ENCODE measurements at regions not wholly inside any gene's neighbourhood (a gene's known extent, or its start where the extent isn't known, plus 50 kb on each side); places are given as distances from the start of the nearest gene placed in this dataset.

DNA sequence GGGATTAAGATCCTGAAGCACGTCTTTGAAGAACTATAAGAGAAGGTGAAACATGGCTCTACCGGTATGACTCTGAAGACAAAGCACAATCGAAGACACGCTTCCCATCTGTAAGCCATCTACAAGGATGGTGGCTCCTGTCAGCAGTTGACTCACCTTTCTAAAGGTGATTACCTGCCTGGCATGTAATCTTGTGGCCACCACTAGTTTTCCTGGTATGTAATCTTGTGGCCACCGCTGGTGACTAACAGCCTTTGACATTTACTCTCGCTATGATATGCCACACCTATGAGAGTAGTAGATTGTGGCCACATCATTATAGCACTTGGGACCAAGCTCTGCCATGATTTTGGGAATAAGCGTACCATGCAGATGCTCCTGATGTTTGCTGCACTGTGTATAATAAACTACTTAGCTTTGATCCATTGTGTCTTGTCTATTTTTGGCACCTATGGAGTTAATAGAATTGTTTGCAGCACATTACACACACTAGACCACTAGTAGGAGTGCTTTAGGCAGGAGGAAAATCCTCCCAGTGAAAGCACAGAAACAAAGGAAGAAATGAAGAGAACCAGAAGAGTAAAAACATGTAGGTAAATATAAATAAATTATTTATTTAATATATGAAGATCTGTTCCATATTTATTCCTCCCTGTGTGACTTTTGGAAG lies 59.8 kb downstream of the VAX1 start:
- TF ChIP-seq FOXM1 (IDR thresholded peaks at IDR 0.05; ENCODE audit: borderline replicate concordance, low read depth) (no peak), RAD21 (IDR thresholded peaks at IDR 0.05; ENCODE audit: low read depth) (no peak), EP300 (IDR thresholded peaks at IDR 0.05; ENCODE audit: borderline replicate concordance) (no peak), CEBPB (IDR thresholded peaks at IDR 0.05) (no peak), NFIC (IDR thresholded peaks at IDR 0.05) (no peak)

DNA sequence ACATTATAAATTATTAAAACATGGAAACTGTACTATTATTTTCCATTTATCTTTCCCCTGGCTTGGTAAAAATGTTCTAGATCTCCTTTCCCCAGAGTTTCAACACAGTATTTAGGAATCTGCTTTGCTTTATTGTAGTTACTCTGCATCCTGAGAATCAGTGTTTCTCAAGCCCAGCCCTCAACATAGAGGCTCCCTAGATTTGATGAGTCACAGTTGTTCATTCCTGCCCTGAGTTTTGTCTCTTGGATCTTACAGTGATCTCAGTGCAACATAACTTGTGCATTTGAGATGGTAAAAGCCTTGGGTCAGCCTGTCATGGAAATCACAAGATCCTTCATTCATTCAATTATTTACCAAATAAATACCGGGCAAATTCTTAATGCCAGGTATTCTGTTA lies 63.0 kb downstream of the VAX1 start:
- TF ChIP-seq, protein P1, sequence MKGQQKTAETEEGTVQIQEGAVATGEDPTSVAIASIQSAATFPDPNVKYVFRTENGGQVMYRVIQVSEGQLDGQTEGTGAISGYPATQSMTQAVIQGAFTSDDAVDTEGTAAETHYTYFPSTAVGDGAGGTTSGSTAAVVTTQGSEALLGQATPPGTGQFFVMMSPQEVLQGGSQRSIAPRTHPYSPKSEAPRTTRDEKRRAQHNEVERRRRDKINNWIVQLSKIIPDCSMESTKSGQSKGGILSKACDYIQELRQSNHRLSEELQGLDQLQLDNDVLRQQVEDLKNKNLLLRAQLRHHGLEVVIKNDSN (IDR thresholded peaks at IDR 0.05), result no peak
- TF ChIP-seq EP300 (IDR thresholded peaks at IDR 0.05; ENCODE audit: borderline replicate concordance) (no peak), EGR1 (IDR thresholded peaks at IDR 0.05) (no peak), TCF12 (IDR thresholded peaks at IDR 0.05; ENCODE audit: low read depth) (no peak), ZBTB7A (IDR thresholded peaks at IDR 0.05; ENCODE audit: low read depth) (no peak), YY1 (IDR thresholded peaks at IDR 0.05; ENCODE audit: low read depth) (no peak), TEAD4 (IDR thresholded peaks at IDR 0.05) (no peak)
- TF ChIP-seq, protein P2, sequence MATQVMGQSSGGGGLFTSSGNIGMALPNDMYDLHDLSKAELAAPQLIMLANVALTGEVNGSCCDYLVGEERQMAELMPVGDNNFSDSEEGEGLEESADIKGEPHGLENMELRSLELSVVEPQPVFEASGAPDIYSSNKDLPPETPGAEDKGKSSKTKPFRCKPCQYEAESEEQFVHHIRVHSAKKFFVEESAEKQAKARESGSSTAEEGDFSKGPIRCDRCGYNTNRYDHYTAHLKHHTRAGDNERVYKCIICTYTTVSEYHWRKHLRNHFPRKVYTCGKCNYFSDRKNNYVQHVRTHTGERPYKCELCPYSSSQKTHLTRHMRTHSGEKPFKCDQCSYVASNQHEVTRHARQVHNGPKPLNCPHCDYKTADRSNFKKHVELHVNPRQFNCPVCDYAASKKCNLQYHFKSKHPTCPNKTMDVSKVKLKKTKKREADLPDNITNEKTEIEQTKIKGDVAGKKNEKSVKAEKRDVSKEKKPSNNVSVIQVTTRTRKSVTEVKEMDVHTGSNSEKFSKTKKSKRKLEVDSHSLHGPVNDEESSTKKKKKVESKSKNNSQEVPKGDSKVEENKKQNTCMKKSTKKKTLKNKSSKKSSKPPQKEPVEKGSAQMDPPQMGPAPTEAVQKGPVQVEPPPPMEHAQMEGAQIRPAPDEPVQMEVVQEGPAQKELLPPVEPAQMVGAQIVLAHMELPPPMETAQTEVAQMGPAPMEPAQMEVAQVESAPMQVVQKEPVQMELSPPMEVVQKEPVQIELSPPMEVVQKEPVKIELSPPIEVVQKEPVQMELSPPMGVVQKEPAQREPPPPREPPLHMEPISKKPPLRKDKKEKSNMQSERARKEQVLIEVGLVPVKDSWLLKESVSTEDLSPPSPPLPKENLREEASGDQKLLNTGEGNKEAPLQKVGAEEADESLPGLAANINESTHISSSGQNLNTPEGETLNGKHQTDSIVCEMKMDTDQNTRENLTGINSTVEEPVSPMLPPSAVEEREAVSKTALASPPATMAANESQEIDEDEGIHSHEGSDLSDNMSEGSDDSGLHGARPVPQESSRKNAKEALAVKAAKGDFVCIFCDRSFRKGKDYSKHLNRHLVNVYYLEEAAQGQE (IDR thresholded peaks at IDR 0.05; ENCODE audit: low read depth), result no peak

DNA sequence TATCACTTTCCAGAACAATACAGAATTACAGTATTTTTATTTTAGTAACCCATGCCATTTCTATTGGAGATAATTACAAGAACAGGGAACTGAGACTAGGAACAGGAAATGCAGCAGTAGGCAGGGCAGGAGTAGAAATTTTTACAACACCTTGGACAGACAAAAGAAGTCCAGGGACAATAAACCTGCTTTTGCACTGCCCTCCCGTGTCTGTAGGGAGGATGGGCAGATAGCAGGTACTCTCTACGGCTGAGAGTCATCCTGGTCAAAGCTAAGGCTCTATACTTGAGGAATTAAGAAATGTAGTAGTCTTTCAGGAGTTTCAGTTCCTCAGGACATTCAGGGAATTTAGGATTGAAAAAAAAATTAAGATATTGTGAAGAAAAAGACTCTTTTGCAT lies 63.4 kb downstream of the VAX1 start:
- TF ChIP-seq RAD21 (IDR thresholded peaks at IDR 0.05; ENCODE audit: low read depth) (peak; percentile 61), YY1 (IDR thresholded peaks at IDR 0.05; ENCODE audit: low read depth) (no peak)

- no peak for TF ChIP-seq EGR1 (IDR thresholded peaks at IDR 0.05)
- TF ChIP-seq TCF12 (IDR thresholded peaks at IDR 0.05; ENCODE audit: low read depth), result no peak
- TF ChIP-seq ZBTB7A (IDR thresholded peaks at IDR 0.05; ENCODE audit: low read depth), result no peak
- TF ChIP-seq RAD21 (IDR thresholded peaks at IDR 0.05; ENCODE audit: low read depth), result no peak
- TF ChIP-seq CREB1 (IDR thresholded peaks at IDR 0.05; ENCODE audit: low read depth), result no peak
- no peak for TF ChIP-seq TEAD4 (IDR thresholded peaks at IDR 0.05)
- TF ChIP-seq, protein P2 (IDR thresholded peaks at IDR 0.05; ENCODE audit: low read depth), result no peak
- TF ChIP-seq TAF1 (IDR thresholded peaks at IDR 0.05; ENCODE audit: low read depth), result no peak
- TF ChIP-seq, protein P1 (IDR thresholded peaks at IDR 0.05), result no peak
- no peak for TF ChIP-seq FOXM1 (IDR thresholded peaks at IDR 0.05; ENCODE audit: borderline replicate concordance, low read depth)
- TF ChIP-seq EP300 (IDR thresholded peaks at IDR 0.05; ENCODE audit: borderline replicate concordance), result no peak
- no peak for TF ChIP-seq MAX (IDR thresholded peaks at IDR 0.05)
- no peak for TF ChIP-seq CEBPB (IDR thresholded peaks at IDR 0.05)
- TF ChIP-seq YY1 (IDR thresholded peaks at IDR 0.05; ENCODE audit: low read depth), result no peak
- no peak for TF ChIP-seq NFIC (IDR thresholded peaks at IDR 0.05)
Measured at GRCh38 chr10:117071286-117072050, 66.5 kb upstream of the SHTN1 start.
